ENCODE measurements at regions not wholly inside any gene's neighbourhood (a gene's known extent, or its start where the extent isn't known, plus 50 kb on each side); places are given as distances from the start of the nearest gene placed in this dataset.
A peak's percentile ranks its signal among the peaks of the same experiment; 100 is the strongest.

DNA sequence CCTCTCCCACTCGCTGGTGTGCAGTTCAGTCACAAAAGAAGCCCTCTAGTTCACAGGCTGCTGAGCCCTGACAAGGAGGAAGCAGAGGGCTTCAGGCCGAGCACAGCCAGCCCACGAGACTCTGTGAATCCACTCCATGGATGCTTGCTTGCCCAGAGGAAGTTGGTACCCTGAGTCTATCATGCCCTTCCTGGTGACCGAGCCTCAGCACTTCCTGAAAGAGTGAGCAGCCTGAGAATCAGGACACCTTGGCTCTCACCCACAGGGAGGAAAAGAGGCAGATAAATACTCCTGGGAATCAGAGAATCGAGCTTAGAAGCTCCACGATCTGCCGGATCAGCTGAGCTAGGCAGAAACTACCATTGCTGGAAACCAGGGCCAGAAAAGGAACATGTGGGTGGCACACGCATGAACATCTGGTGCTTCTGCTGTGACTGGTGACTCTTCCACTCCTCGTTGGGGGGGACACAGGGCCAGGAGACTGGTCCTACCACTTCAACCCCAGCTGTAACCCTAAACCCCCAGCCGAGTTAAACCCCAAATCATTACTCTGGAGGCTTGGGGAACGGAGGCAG lies 376.3 kb upstream of the CAMK1G start:
- DNase-seq (ENCODE audit: insufficient read length) (no peak), FAIRE-seq (no peak)
- no peak for TF ChIP-seq POLR2AphosphoS5 (IDR thresholded peaks at IDR 0.05; ENCODE audit: low read depth, low read length)
- no peak for TF ChIP-seq TAF1 (IDR thresholded peaks at IDR 0.05; ENCODE audit: borderline replicate concordance, low read depth, low read length)
- TF ChIP-seq POLR2A (IDR thresholded peaks at IDR 0.05; ENCODE audit: low read depth, low read length): no peak

DNA sequence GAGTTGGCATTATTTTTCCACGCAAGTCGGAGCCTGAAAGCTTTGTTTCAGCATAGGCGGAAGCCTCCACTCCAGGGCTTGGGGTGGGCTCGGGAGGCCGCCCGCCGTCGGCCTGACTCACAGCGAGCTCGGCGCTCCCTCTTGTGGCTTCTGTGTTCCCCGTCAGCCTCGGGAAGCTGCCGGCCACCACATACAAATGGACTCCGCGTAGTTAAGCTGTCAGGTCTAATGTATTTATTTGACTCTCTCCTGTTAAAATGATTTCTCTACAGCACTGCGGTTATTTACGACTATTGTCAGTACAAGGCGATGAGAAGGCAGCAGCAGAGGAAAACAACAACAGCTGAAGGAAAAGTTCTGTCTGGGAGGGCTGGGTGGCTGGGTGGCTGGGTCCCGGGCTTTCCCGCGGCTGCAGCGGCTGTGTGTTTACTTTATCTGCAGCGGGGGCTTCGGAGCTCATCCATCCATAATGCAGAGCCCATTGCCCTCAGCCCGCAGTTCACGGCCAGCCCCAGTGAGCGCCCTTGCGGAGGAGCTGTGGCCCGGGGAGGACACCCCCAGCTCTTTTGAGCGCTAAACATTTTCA lies 375.7 kb upstream of the CAMK1G start:
- FAIRE-seq: peak; percentile 44
- TF ChIP-seq POLR2AphosphoS5 (IDR thresholded peaks at IDR 0.05; ENCODE audit: low read depth, low read length) (no peak), TAF1 (IDR thresholded peaks at IDR 0.05; ENCODE audit: borderline replicate concordance, low read depth, low read length) (no peak), POLR2A (IDR thresholded peaks at IDR 0.05; ENCODE audit: low read depth, low read length) (no peak)
- peak; percentile 44 for DNase-seq (ENCODE audit: insufficient read length)

GRCh38 chr1:209208648-209209047 lies 374.9 kb upstream of the CAMK1G start:
- TF ChIP-seq POLR2A (IDR thresholded peaks at IDR 0.05; ENCODE audit: low read depth, low read length) (no peak), TAF1 (IDR thresholded peaks at IDR 0.05; ENCODE audit: borderline replicate concordance, low read depth, low read length) (no peak), POLR2AphosphoS5 (IDR thresholded peaks at IDR 0.05; ENCODE audit: low read depth, low read length) (no peak)
- FAIRE-seq: no peak
- no peak for DNase-seq (ENCODE audit: insufficient read length)

DNA sequence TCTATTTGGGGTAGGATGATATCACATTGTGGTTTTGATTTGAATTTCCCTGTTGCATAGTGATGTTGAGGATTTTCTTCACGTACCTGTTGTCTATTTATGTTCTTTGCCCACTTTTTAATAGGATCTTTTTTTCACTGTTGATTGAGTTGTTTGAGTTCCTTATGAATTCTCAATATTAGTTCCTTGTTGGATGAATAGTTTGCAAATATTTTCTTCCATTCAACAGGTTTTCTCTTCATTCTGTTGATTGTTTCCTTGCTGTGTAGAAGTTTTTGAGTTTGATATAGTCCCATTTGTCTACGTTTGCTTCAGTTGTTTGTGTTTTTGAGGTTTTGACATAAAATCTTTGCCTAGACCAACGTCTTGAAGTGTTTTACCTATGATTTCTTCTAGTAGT lies 369.5 kb upstream of the CAMK1G start:
- TF ChIP-seq POLR2AphosphoS5 (IDR thresholded peaks at IDR 0.05; ENCODE audit: low read depth, low read length): no peak
- no peak for TF ChIP-seq TAF1 (IDR thresholded peaks at IDR 0.05; ENCODE audit: borderline replicate concordance, low read depth, low read length)
- TF ChIP-seq POLR2A (IDR thresholded peaks at IDR 0.05; ENCODE audit: low read depth, low read length): no peak
- no peak for DNase-seq (ENCODE audit: insufficient read length)

GRCh38 chr1:209215826-209216225 lies 367.7 kb upstream of the CAMK1G start:
- TF ChIP-seq POLR2A (IDR thresholded peaks at IDR 0.05; ENCODE audit: low read depth, low read length) (no peak), POLR2AphosphoS5 (IDR thresholded peaks at IDR 0.05; ENCODE audit: low read depth, low read length) (no peak), TAF1 (IDR thresholded peaks at IDR 0.05; ENCODE audit: borderline replicate concordance, low read depth, low read length) (no peak)
- FAIRE-seq: no peak
- no peak for DNase-seq (ENCODE audit: insufficient read length)

More for the DNA sequence above, 369.5 kb upstream of the CAMK1G start:
- no peak for FAIRE-seq

- FAIRE-seq (no peak), DNase-seq (ENCODE audit: insufficient read length) (no peak)
- no peak for TF ChIP-seq POLR2A (IDR thresholded peaks at IDR 0.05; ENCODE audit: low read depth, low read length)
- no peak for TF ChIP-seq TAF1 (IDR thresholded peaks at IDR 0.05; ENCODE audit: borderline replicate concordance, low read depth, low read length)
- no peak for TF ChIP-seq POLR2AphosphoS5 (IDR thresholded peaks at IDR 0.05; ENCODE audit: low read depth, low read length)
Measured at GRCh38 chr1:209218113-209218512, 365.4 kb upstream of the CAMK1G start.

DNA sequence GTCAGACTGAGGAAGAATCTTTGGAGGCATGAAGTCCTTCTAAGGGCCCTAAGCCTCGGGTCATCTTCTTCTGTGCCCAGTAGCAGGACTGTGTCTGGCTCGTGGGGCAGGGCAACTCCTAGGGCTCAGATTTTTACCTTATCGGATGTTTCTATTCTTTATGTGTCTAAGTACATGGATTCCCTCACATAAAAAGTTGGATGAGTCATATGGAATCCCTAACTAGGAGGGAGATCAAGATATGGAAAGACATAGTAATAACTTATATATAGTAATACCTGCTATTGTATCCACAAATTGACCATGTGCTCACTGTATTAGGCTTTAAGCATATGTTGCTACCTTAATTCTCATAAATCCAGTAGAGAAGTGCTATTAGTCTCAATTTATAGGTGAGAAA lies 364.5 kb upstream of the CAMK1G start:
- FAIRE-seq (no peak), DNase-seq (ENCODE audit: insufficient read length) (no peak)
- TF ChIP-seq TAF1 (IDR thresholded peaks at IDR 0.05; ENCODE audit: borderline replicate concordance, low read depth, low read length): no peak
- no peak for TF ChIP-seq POLR2AphosphoS5 (IDR thresholded peaks at IDR 0.05; ENCODE audit: low read depth, low read length)
- TF ChIP-seq POLR2A (IDR thresholded peaks at IDR 0.05; ENCODE audit: low read depth, low read length): no peak

- DNase-seq (ENCODE audit: insufficient read length): no peak
- no peak for FAIRE-seq
- TF ChIP-seq POLR2AphosphoS5 (IDR thresholded peaks at IDR 0.05; ENCODE audit: low read depth, low read length) (no peak), TAF1 (IDR thresholded peaks at IDR 0.05; ENCODE audit: borderline replicate concordance, low read depth, low read length) (no peak), POLR2A (IDR thresholded peaks at IDR 0.05; ENCODE audit: low read depth, low read length) (no peak)
Measured at GRCh38 chr1:209219791-209220524, 363.6 kb upstream of the CAMK1G start.

- DNase-seq (ENCODE audit: insufficient read length) (no peak), FAIRE-seq (no peak)
- TF ChIP-seq POLR2A (IDR thresholded peaks at IDR 0.05; ENCODE audit: low read depth, low read length) (no peak), TAF1 (IDR thresholded peaks at IDR 0.05; ENCODE audit: borderline replicate concordance, low read depth, low read length) (no peak), POLR2AphosphoS5 (IDR thresholded peaks at IDR 0.05; ENCODE audit: low read depth, low read length) (no peak)
Measured at GRCh38 chr1:209222826-209223225, 360.7 kb upstream of the CAMK1G start.

DNA sequence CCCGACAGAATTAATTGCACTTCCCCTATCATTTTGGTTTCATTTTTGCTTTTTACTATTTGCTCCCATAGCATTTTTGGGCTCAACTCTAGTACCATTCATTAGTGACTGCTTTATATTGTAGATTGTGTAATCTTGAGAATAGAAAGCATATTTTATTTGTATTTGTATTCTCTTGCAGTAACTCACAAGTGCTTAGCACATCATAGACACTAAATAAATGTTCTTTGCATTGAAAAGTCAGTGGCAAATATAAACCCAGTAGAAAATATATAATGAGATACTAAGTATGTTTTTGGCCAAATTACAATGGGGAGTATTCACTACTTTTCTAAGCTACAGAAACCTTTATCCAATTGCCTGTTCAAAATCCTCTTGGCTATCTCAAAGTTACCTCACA lies 359.7 kb upstream of the CAMK1G start:
- DNase-seq (ENCODE audit: insufficient read length): no peak
- TF ChIP-seq POLR2AphosphoS5 (IDR thresholded peaks at IDR 0.05; ENCODE audit: low read depth, low read length) (no peak), TAF1 (IDR thresholded peaks at IDR 0.05; ENCODE audit: borderline replicate concordance, low read depth, low read length) (no peak), POLR2A (IDR thresholded peaks at IDR 0.05; ENCODE audit: low read depth, low read length) (no peak)
- FAIRE-seq: no peak

DNA sequence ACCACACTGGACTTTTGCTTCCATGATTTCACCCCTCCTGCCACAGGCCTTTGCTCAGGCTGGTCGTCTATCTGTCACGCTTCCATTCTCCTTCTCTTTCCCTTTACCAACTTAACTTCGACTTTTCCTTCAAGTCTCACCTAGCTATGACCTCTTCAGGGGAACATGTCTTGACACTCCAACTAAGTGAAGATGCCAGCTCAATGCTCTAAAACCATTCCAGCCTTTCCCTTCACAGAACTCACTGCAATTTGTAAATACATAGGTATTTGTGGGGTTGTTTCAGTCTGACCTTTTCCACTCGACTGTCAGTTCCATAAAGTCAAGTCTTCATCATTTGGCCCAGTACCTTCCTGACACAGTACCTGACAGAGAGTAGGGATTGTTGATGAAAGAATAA lies 358.6 kb upstream of the CAMK1G start:
- TF ChIP-seq TAF1 (IDR thresholded peaks at IDR 0.05; ENCODE audit: borderline replicate concordance, low read depth, low read length): no peak
- TF ChIP-seq POLR2AphosphoS5 (IDR thresholded peaks at IDR 0.05; ENCODE audit: low read depth, low read length): no peak
- no peak for TF ChIP-seq POLR2A (IDR thresholded peaks at IDR 0.05; ENCODE audit: low read depth, low read length)
- DNase-seq (ENCODE audit: insufficient read length) (no peak), FAIRE-seq (no peak)

DNA sequence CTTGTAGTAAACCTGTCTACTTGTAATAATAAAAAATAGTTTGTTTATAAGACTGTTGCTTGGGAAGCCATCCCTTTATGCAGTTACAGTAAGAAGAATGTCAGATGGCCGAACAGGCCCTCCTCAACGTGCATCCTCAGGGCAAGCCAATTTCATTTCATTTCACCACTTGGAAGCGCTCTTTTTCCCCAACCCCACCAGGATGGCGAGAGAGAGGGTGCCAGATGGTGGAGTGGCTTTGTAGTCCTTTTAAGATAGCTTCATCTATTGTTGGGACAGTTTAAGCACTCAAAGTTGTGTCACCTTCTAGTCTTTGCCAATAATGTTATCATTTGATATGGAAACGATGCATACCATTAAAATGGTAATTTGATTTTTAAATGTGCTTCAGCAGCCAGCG lies 356.3 kb upstream of the CAMK1G start:
- no peak for TF ChIP-seq TAF1 (IDR thresholded peaks at IDR 0.05; ENCODE audit: borderline replicate concordance, low read depth, low read length)
- TF ChIP-seq POLR2A (IDR thresholded peaks at IDR 0.05; ENCODE audit: low read depth, low read length): no peak
- TF ChIP-seq POLR2AphosphoS5 (IDR thresholded peaks at IDR 0.05; ENCODE audit: low read depth, low read length): no peak
- FAIRE-seq: no peak

More for the DNA sequence above, 356.3 kb upstream of the CAMK1G start:
- no peak for DNase-seq (ENCODE audit: insufficient read length)

All from GM12892 (cell line).